Nephron (organoid): ENCODE measurements at regions not wholly inside any gene's neighbourhood (a gene's known extent, or its start where the extent isn't known, plus 50 kb on each side); places are given as distances from the start of the nearest gene placed in this dataset.
"Not testable (repeated sequence)": the region's sequence is repeated elsewhere in the genome, so short reads cannot be mapped to it uniquely, and the experiment has no call there.

Source experiments
- H3K27ac Mint-ChIP-seq, 3 experiments: 2 replicates each; pipeline ENCODE4 v1.8.0; 2020; ENCODE audit warnings: mixed read lengths in 3 of 3, mild to moderate bottlenecking in 2 of 3, moderate library complexity in 1 of 3
- H3K27me3 Mint-ChIP-seq: 2 replicates; pipeline ENCODE4 v1.8.0; 2021; ENCODE audit warnings: low read depth, mild to moderate bottlenecking, moderate library complexity, mixed read lengths
- H3K36me3 Mint-ChIP-seq: 2 replicates; pipeline ENCODE4 v1.8.0; 2020; ENCODE audit warnings: low read depth, mixed read lengths
- H3K4me1 Mint-ChIP-seq: 2 replicates; pipeline ENCODE4 v1.8.0; 2020; ENCODE audit warnings: mixed read lengths
- H3K4me3 Mint-ChIP-seq, 3 experiments: 2 replicates each; pipeline ENCODE4 v1.8.0; 2020; ENCODE audit warnings: mild to moderate bottlenecking in 3 of 3, mixed read lengths in 3 of 3, moderate library complexity in 2 of 3
- H3K9me3 Mint-ChIP-seq: 2 replicates; pipeline ENCODE4 v1.8.0; 2020; ENCODE audit warnings: mixed read lengths
- TF ChIP-seq, protein P1 (sequence below), 3 experiments: fragments of 200-600 bp; sonication (generic); IDR thresholded peaks; one replicate each; pipeline ENCODE4 v1.5.0; 2021; ENCODE audit warnings: antibody characterized with exemption in 3 of 3; ENCODE audit not compliant: unreplicated experiment in 3 of 3

DNA sequence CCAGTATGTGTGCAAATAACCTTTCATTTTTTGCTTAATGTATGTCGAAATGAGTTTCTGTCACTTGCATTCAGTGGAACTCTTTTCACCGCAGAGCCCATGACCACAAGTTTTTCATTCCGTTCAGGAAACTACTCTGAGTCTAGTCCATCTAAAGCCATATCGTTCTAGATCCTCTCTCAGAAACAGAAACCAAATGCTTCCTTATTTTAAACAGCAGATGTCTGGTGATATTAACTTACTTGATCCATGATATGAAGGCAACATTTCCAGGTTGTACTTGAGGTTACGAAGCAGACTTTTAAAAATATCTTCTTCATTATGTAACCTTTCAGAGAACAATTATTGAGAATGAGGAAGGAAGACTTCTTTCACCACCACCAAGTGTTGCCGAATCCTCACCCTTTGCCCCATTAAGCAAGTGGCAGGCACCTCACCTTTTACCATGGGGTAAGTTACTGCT is 72.4 kb upstream of the GNAQ start:
- Mint-ChIP-seq H3K9me3 (no peaks in the 10 kb centered on the region), H3K27ac (no peak overlapping the region), H3K4me3 (no peak overlapping the region), H3K4me1 (no peaks in the 10 kb centered on the region), H3K36me3 (no peaks in the 10 kb centered on the region), H3K27me3 (peaks cover 4% of the 10 kb centered on the region)
- TF ChIP-seq, protein P1, sequence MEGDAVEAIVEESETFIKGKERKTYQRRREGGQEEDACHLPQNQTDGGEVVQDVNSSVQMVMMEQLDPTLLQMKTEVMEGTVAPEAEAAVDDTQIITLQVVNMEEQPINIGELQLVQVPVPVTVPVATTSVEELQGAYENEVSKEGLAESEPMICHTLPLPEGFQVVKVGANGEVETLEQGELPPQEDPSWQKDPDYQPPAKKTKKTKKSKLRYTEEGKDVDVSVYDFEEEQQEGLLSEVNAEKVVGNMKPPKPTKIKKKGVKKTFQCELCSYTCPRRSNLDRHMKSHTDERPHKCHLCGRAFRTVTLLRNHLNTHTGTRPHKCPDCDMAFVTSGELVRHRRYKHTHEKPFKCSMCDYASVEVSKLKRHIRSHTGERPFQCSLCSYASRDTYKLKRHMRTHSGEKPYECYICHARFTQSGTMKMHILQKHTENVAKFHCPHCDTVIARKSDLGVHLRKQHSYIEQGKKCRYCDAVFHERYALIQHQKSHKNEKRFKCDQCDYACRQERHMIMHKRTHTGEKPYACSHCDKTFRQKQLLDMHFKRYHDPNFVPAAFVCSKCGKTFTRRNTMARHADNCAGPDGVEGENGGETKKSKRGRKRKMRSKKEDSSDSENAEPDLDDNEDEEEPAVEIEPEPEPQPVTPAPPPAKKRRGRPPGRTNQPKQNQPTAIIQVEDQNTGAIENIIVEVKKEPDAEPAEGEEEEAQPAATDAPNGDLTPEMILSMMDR (IDR thresholded peaks at IDR 0.05; ENCODE audit: unreplicated experiment in 3 of 3) = no peak

DNA sequence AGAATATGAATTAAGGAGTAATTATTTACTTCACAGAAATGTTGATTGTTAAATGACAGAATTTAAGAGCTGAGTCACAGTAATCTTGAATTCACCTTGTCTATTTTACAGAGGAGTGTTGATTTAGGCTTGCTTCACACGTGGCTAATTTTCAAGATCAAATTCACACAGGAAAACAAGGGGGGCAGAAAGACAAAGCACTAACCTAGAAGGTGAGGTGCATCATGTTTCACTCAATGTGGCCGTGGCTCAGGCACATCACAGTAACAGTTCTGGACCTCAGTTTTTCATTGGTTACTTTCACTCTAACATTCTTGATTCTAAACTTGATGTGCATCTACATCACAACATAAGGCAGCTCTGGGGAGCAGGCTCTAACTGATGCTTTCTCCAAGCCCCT is 69.6 kb upstream of the GNAQ start:
- H3K4me1 Mint-ChIP-seq = no peaks in the 10 kb centered on the region
- peaks cover 3% of the 10 kb centered on the region for H3K27me3 Mint-ChIP-seq
- TF ChIP-seq, protein P1 (IDR thresholded peaks at IDR 0.05; ENCODE audit: unreplicated experiment in 3 of 3) = no peak
- no peak overlapping the region for H3K4me3 Mint-ChIP-seq
- H3K27ac Mint-ChIP-seq = no peak overlapping the region
- H3K9me3 Mint-ChIP-seq = no peaks in the 10 kb centered on the region
- no peaks in the 10 kb centered on the region for H3K36me3 Mint-ChIP-seq

DNA sequence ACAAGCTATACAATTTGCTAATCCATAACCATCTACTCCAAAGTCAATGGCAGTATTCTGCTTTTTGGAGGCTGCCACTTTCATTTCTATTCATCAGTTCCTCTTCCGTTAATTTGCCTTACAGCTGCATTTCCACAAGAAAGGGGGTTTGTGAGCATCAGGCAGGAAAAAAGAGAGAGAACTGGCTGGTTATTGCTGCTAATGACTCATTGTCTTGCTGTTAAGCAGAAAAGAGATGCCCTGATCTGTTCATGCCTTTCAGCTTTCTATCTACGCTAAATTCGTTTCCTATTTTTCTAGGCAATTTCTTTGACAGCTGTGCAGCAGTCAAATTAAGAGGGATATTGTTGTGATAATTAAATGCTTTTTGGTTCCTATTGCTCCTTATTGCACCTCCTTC is 65.9 kb upstream of the GNAQ start:
- Mint-ChIP-seq H3K4me3 (no peak overlapping the region), H3K27me3 (peaks cover 3% of the 10 kb centered on the region), H3K4me1 (no peaks in the 10 kb centered on the region), H3K36me3 (no peaks in the 10 kb centered on the region), H3K27ac (no peak overlapping the region), H3K9me3 (no peaks in the 10 kb centered on the region)
- TF ChIP-seq, protein P1 (IDR thresholded peaks at IDR 0.05; ENCODE audit: unreplicated experiment in 3 of 3) = no peak

DNA sequence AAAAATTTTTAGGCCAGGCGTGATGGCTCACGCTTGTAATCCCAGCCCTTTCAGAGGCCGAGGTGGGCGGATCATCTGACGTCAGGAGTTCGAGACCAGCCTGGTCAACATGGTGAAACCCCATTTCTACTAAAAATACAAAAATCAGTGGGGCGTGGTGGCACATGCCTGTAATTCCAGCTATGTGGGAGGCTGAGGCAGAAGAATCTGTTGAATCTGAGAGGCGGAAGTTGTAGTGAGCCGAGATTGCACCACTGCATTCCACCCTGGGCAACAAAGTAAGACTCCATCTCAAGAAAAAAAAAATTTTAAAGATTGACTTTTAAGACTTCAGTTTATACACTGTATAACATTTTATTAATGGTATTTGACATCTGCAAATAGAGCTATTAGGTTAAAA is 60.1 kb upstream of the GNAQ start:
- Mint-ChIP-seq H3K9me3 (peaks cover 8% of the 10 kb centered on the region), H3K27ac (no peak overlapping the region)

DNA sequence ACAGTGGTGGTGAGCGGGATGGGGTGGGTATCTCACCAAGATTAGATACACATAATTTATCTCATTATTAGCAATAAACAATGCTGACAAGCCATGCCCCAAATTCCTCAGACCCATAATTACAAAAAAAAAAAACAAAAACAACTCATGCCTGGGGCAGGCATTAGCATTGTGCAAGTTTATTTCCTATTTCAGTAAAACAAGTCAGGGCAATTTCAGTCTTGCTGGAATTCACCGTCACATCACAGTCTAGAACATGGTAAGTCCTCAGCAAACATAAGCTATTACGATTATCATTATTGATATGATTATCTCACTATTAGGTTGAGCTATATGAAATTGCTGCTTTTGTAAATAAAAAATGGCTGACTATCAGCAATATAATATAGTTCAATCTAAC is 57.5 kb upstream of the GNAQ start:
- TF ChIP-seq, protein P1 (IDR thresholded peaks at IDR 0.05; ENCODE audit: unreplicated experiment in 3 of 3) = no peak
- no peaks in the 10 kb centered on the region for H3K4me1 Mint-ChIP-seq
- H3K27ac Mint-ChIP-seq = no peak overlapping the region
- H3K27me3 Mint-ChIP-seq = peaks cover 4% of the 10 kb centered on the region
- H3K4me3 Mint-ChIP-seq = no peak overlapping the region
- no peaks in the 10 kb centered on the region for H3K36me3 Mint-ChIP-seq
- H3K9me3 Mint-ChIP-seq = peaks cover 19% of the 10 kb centered on the region

More for the DNA sequence above, 60.1 kb upstream of the GNAQ start:
- H3K27me3 Mint-ChIP-seq = no peaks in the 10 kb centered on the region
- no peaks in the 10 kb centered on the region for H3K36me3 Mint-ChIP-seq
- TF ChIP-seq, protein P1 (IDR thresholded peaks at IDR 0.05; ENCODE audit: unreplicated experiment in 3 of 3) = no peak
- no peak overlapping the region for H3K4me3 Mint-ChIP-seq
- H3K4me1 Mint-ChIP-seq = no peaks in the 10 kb centered on the region

DNA sequence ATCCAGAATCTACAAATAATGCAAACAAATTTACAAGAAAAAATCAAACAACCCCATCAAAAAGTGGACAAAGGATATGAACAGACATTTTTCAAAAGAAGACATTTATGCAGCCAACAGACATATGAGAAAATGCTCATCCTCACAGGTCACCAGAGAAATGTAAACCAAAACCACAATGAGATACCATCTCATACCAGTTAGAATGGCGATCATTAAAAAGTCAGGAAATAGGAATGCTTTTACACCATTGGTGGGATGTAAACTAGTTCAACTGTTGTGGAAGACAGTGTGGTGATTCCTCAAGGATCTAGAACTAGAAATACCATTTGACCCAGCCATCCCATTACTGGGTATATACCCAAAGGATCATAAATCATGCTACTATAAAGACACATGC is 56.6 kb upstream of the GNAQ start:
- not testable (repeated sequence) for H3K36me3 Mint-ChIP-seq, H3K4me3 Mint-ChIP-seq, H3K4me1 Mint-ChIP-seq, H3K27me3 Mint-ChIP-seq, H3K27ac Mint-ChIP-seq
- H3K9me3 Mint-ChIP-seq = peaks cover 19% of the 10 kb centered on the region
